ENCODE measurements at regions not wholly inside any gene's neighbourhood (a gene's known extent, or its start where the extent isn't known, plus 50 kb on each side); places are given as distances from the start of the nearest gene placed in this dataset.

GRCh38 chr2:140154706-140155105 lies 1374.5 kb upstream of the NXPH2 start:
- Histone ChIP-seq H3K9me2 (ENCODE audit: low read depth, low read length) (no peaks in the 10 kb centered on the region), H3K4me2 (ENCODE audit: low read length) (no peak overlapping the region), H3K27me3 (ENCODE audit: insufficient read depth, low read length) (no peaks in the 10 kb centered on the region), H3K79me2 (ENCODE audit: insufficient read depth, low read length) (no peaks in the 10 kb centered on the region), H4K20me1 (ENCODE audit: insufficient read depth, low read length) (no peaks in the 10 kb centered on the region), H2AFZ (ENCODE audit: low read length) (no peak overlapping the region), H3K9me3 (ENCODE audit: low read length) (no peaks in the 10 kb centered on the region), H3F3A (ENCODE audit: insufficient read depth, low read length) (no peaks in the 10 kb centered on the region), H3K36me3 (ENCODE audit: insufficient read depth, low read length) (no peaks in the 10 kb centered on the region), H3K9ac (ENCODE audit: low read length) (no peak overlapping the region), H3K4me3 (ENCODE audit: low read depth, low read length, poor library complexity, severe bottlenecking) (no peak overlapping the region), H3K4me1 (ENCODE audit: insufficient read depth, low read length, severe bottlenecking) (no peaks in the 10 kb centered on the region), H3K27ac (ENCODE audit: low read depth, low read length, poor library complexity, severe bottlenecking) (no peak overlapping the region)
- TF ChIP-seq EZH2 (IDR thresholded peaks at IDR 0.05; ENCODE audit: borderline replicate concordance, low read length) (no peak), CTCF (IDR thresholded peaks at IDR 0.05; ENCODE audit: low read length) (no peak)

- H3K4me2 ChIP-seq (ENCODE audit: low read length), result no peak overlapping the region
- no peaks in the 10 kb centered on the region for H3K4me1 ChIP-seq (ENCODE audit: insufficient read depth, low read length, severe bottlenecking)
- no peaks in the 10 kb centered on the region for H3K9me3 ChIP-seq (ENCODE audit: low read length)
- no peak overlapping the region for H3K4me3 ChIP-seq (ENCODE audit: low read depth, low read length, poor library complexity, severe bottlenecking)
- no peaks in the 10 kb centered on the region for H3K79me2 ChIP-seq (ENCODE audit: insufficient read depth, low read length)
- TF ChIP-seq CTCF (IDR thresholded peaks at IDR 0.05; ENCODE audit: low read length), result no peak
- no peak for TF ChIP-seq EZH2 (IDR thresholded peaks at IDR 0.05; ENCODE audit: borderline replicate concordance, low read length)
- no peak overlapping the region for H3K9ac ChIP-seq (ENCODE audit: low read length)
- no peaks in the 10 kb centered on the region for H3K27me3 ChIP-seq (ENCODE audit: insufficient read depth, low read length)
- H3K36me3 ChIP-seq (ENCODE audit: insufficient read depth, low read length), result no peaks in the 10 kb centered on the region
- no peak overlapping the region for H2AFZ ChIP-seq (ENCODE audit: low read length)
- H4K20me1 ChIP-seq (ENCODE audit: insufficient read depth, low read length), result no peaks in the 10 kb centered on the region
- no peak overlapping the region for H3K27ac ChIP-seq (ENCODE audit: low read depth, low read length, poor library complexity, severe bottlenecking)
- H3F3A ChIP-seq (ENCODE audit: insufficient read depth, low read length), result no peaks in the 10 kb centered on the region
- no peaks in the 10 kb centered on the region for H3K9me2 ChIP-seq (ENCODE audit: low read depth, low read length)
Observed at GRCh38 chr2:140154271-140154670, 1374.1 kb upstream of the NXPH2 start.

- no peak overlapping the region for H3K4me3 ChIP-seq (ENCODE audit: low read depth, low read length, poor library complexity, severe bottlenecking)
- TF ChIP-seq EZH2 (IDR thresholded peaks at IDR 0.05; ENCODE audit: borderline replicate concordance, low read length) (no peak), CTCF (IDR thresholded peaks at IDR 0.05; ENCODE audit: low read length) (no peak)
Observed at GRCh38 chr2:140144611-140145010, 1364.4 kb upstream of the NXPH2 start.

More at GRCh38 chr2:140144611-140145010, 1364.4 kb upstream of the NXPH2 start:
- no peaks in the 10 kb centered on the region; the same call in 1 of the 2 replicates for H3K9me2 ChIP-seq (ENCODE audit: low read depth, low read length)
- no peaks in the 10 kb centered on the region for H3K4me1 ChIP-seq (ENCODE audit: insufficient read depth, low read length, severe bottlenecking)
- no peaks in the 10 kb centered on the region for H3K9me3 ChIP-seq (ENCODE audit: low read length)
- no peak overlapping the region for H3K9ac ChIP-seq (ENCODE audit: low read length)
- no peak overlapping the region for H3K4me2 ChIP-seq (ENCODE audit: low read length)
- H3K27me3 ChIP-seq (ENCODE audit: insufficient read depth, low read length), result no peaks in the 10 kb centered on the region
- no peaks in the 10 kb centered on the region for H4K20me1 ChIP-seq (ENCODE audit: insufficient read depth, low read length)
- H3F3A ChIP-seq (ENCODE audit: insufficient read depth, low read length), result no peaks in the 10 kb centered on the region
- H3K79me2 ChIP-seq (ENCODE audit: insufficient read depth, low read length), result no peaks in the 10 kb centered on the region
- H3K27ac ChIP-seq (ENCODE audit: low read depth, low read length, poor library complexity, severe bottlenecking), result no peak overlapping the region
- H3K36me3 ChIP-seq (ENCODE audit: insufficient read depth, low read length), result no peaks in the 10 kb centered on the region
- H2AFZ ChIP-seq (ENCODE audit: low read length), result no peak overlapping the region

Measured in OCI-LY1 (cell line).